ENCODE measurements at regions not wholly inside any gene's neighbourhood (a gene's known extent, or its start where the extent isn't known, plus 50 kb on each side); places are given as distances from the start of the nearest gene placed in this dataset.

DNA sequence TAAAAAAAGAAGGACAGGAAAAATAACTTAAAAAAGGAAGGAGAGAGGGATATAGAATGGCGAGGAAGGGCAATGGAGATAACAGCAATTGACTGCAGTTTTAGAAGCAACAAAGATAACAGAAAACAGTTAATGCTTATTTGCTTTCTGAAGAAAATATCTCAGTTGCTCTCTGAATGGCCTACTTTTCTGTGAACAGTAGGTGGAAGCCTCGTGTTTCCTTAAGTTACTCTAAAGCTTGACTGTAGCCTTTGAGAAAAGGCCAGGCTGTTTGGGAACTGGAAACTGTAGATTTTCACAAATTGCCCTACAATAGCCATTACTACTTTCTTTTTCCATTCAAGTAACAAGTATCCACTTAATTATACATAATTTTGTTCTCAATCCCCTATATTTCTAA, 404.5 kb downstream of the YTHDC2 start:
- no peak for DNase-seq

GRCh38 chr5:113922343-113922742, 408.8 kb downstream of the YTHDC2 start:
- no peak for DNase-seq

GRCh38 chr5:113935453-113935852, 422.0 kb downstream of the YTHDC2 start:
- no peak for DNase-seq

- no peak for DNase-seq
These were observed 423.8 kb downstream of the YTHDC2 start for GRCh38 chr5:113937301-113937700.

DNA sequence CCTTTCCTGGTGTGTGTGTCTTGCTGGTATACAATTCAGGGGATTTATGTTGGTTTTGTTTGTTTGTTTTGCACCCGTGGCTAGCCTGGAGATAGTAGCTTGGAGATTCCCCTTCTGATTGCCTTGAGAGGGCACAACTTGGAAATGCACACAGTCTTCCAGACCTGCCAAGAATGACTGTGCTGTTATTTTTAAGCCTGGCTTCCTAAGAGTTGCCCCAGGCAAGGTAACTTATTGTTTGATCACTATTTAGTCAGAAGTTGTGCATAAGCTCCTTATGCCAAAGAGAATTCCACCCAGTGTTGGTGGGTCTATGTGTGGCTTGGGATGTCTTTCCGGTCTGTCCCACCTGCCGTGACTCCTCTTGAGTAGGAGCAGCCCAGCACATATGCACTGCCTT, 421.9 kb upstream of the KCNN2 start:
- no peak for DNase-seq

DNA sequence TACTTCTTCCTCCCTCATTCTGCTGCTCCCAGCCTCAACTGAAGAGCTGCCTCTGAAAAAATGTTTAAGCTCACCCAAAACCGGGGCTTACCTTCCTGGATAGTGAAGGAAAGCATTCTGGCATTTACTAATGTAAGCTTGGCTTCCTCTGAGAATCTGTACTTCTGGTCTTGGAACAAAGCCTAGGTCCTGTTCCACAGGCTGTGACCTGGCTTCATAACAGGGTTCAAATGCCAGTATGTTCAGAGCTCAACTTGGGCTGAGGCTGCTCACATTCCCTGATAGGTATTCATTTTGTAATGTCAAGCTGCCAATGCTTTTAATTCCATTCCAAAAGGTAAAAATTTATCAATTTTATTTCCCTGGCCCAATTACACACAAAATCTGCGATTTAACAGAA, 411.7 kb upstream of the KCNN2 start:
- no peak for DNase-seq

DNA sequence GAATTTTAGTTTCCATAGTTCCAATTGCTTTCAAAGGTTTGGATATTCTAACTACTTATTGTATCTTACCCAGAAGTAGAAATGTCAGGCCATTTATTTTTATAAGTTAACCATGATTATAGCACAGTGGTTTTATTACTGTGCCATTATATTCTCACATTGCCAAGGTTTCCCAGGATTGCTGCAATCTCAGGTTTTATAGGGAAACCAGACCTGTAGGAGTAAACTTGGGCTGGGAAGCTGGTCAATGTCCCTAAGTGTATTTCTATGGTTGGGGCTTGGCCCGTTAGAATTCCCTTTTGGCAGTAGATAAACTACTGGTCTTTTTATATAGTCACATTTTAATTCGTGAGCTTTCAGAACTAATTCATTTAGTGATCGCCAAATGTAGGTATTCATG, 396.6 kb upstream of the KCNN2 start:
- DNase-seq, result no peak

- DNase-seq, result no peak
These were observed 392.0 kb upstream of the KCNN2 start for GRCh38 chr5:113969901-113970300.

- DNase-seq, result no peak
These were observed 390.4 kb upstream of the KCNN2 start for GRCh38 chr5:113971454-113971853.

DNA sequence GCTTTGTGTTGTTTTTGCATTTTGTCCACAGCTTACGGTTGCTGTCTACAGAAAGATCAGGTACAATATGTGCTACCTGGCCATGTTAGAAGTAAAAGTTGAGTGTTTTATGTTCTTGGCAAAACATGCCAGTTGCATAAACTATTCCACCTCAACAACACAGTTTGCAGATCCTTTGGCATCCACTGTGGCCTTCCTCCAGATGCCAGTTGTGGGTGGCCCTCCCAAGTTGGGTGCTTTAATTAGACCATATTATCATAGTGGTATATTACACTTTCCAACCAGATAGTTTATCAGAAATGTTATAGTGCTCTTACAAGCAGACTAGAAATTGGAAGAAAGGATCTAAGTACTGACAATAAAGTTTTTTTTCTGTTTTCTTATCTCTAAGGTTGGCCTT, 386.9 kb upstream of the KCNN2 start:
- DNase-seq, result no peak

DNA sequence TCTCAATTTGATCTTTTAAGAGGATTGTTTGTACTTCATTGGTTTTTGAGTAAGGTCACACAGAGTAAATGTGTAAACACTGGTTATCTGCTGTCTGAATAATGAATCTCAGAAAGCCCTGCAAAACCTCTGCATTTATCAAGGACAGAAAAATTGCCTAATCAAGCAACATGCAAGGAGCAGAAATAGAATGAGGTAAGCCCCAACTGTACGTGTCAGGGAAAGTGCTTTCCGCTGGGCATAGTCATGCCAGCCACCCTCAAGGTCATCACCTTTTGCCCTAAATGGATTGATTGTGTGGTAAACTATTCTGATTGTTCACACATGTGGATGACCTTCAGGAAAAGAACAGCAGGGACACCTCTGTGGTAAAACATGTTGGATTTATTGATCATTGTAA, 376.9 kb upstream of the KCNN2 start:
- no peak for DNase-seq

DNA sequence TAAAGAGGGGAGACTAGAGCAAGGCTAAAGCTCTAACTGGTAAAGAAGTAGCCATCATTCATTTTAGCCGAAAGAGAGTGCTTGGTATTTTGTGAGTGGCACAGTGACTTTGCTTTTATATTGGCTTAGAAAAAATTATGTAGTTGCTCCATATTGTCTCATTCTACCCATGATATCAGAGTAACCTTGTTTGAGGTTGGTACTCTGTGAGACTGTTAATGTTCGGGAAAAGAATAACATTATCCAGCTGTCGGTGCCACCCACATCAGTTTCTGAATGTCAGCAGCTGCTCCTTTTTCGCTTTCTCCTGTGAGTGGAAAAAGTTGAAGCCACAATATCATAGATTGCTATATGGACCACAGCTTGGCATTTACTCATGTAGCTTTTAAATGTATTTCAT, 376.4 kb upstream of the KCNN2 start:
- no peak for DNase-seq

GRCh38 chr5:113989278-113989912, 372.5 kb upstream of the KCNN2 start:
- DNase-seq, result no peak

GRCh38 chr5:113989913-113990305, 372.0 kb upstream of the KCNN2 start:
- DNase-seq, result no peak

GRCh38 chr5:114001076-114001475, 360.8 kb upstream of the KCNN2 start:
- no peak for DNase-seq

GRCh38 chr5:114006582-114006981, 355.3 kb upstream of the KCNN2 start:
- no peak for DNase-seq

- no peak for DNase-seq
These were observed 354.2 kb upstream of the KCNN2 start for GRCh38 chr5:114007678-114008077.

- DNase-seq, result no peak
These were observed 351.5 kb upstream of the KCNN2 start for GRCh38 chr5:114010362-114010761.

- no peak for DNase-seq
These were observed 343.7 kb upstream of the KCNN2 start for GRCh38 chr5:114018186-114018585.

DNA sequence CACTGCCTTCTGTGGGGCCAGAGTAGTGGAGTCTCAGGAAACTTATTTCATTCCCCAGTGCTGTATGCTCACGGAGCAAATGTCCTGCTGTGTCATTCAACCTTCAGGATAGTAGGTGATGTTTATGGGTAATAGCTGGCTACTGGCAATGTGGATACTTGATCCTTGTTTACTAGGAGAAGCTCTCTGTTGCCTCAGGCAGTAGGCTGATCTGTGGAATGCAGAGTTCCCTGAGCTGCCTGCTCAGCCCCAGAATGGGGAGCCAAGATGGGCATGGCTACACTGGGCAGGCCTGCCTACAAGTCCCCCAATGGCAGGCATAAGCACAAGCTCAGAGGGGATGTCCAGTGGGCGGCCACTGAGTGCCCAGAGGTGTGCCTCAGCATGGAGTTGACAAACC, 323.1 kb upstream of the KCNN2 start:
- DNase-seq, result no peak

DNA sequence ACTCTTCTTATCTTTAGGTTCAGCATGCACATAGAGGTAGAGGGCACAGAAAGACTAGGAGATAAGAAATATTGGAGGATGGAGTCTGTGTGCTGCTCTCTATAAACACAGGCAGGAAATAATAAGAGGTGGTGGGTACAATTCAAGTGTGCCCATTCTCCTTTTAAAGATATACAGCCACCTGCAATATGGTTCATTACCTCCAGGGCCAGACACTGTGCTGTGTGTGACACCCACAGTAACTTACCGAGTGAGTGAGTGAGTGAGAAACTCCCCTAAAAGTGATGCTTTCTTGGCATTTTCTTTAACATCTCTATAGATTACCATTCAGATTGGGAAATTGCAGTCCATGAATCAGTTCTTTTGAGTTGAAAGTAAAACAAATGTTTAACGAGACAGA, 311.8 kb upstream of the KCNN2 start:
- DNase-seq, result no peak

DNA sequence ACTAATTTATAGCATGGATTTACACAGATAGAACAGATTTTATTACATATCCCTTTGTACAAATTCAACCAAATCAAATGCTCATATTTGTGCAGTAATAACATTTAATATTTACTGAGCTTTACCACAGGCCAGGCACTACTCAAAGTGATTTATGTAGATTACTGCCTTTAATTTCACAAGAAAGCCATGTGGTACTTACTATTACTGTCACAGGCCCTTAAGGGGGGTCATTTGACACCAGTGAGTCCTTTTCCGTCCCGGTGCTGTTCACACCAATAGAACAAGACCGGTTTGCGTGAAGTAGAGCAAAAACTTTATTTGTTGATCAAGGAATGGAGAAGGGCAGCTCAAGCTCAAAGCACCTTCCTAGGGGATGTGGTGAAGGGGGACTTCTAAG, 308.5 kb upstream of the KCNN2 start:
- DNase-seq, result no peak

GRCh38 chr5:114054594-114054993, 307.3 kb upstream of the KCNN2 start:
- DNase-seq, result no peak

DNA sequence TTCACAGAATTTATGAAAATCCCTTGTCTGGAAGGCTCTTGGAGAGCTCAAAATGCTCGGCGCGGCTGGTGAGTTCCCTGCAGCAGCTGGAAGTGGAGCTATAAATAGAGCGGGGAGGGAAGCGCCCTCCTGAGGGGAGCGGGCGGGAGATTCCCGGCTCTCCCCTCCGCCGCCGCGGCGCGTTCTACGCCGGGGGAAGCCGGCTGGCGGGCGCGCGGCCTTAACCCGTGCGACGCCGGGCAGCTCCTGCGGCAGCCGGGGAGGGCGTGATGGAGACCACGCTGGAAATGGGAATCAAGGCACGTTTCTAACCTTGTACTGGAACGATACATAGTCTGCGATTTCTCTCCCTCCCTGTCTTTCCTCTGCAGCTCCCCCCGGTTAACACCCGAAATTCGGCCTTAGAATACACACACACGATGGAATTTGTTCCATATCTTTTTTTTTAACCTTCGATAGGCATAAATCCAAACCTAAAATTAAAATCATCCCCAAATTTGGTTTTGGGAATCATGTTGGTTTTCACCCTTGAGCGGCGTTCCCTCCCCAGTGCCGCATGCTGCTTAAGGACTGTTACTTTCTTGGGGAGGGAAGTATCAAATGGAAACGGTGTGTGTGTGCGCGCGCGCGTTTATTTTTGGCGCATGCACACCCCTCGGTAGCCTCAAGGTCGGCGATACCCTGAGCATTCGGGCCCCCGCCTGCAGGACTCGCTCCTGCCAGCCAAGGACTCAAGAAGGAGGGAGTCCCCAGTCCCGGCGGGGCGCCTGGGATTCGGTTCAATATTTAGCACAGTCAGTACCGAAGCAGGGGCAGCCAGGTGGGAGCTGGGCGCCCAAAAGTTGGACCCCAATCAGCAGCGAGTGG, 306.3 kb upstream of the KCNN2 start:
- no peak for DNase-seq

GRCh38 chr5:114056185-114056538, 305.7 kb upstream of the KCNN2 start:
- DNase-seq, result no peak

All from activated naive CD4-positive, alpha-beta T cell treated with Interleukin-2 at 50 U/mL for 16 hours (primary cell).